ENCODE measurements at regions not wholly inside any gene's neighbourhood (a gene's known extent, or its start where the extent isn't known, plus 50 kb on each side); places are given as distances from the start of the nearest gene placed in this dataset.
"Not testable (repeated sequence)": the region's sequence is repeated elsewhere in the genome, so short reads cannot be mapped to it uniquely, and the experiment has no call there.

- in situ Hi-C loops (cut with MboI; ENCODE audit: low sequenced_read_pairs) = no loop called here
Observed at GRCh38 chr2:176935543-176936102, 277.0 kb upstream of the HNRNPA3 start.

GRCh38 chr2:176936410-176936809 lies 276.2 kb upstream of the HNRNPA3 start:
- in situ Hi-C loops (cut with MboI; ENCODE audit: low sequenced_read_pairs) = no loop called here

- in situ Hi-C loops (cut with MboI; ENCODE audit: low sequenced_read_pairs) = no loop called here
Observed at GRCh38 chr2:176944998-176945397, 267.6 kb upstream of the HNRNPA3 start.

GRCh38 chr2:176947754-176948153 lies 264.8 kb upstream of the HNRNPA3 start:
- in situ Hi-C loops (cut with MboI; ENCODE audit: low sequenced_read_pairs) = no loop called here

GRCh38 chr2:176951218-176951617 lies 261.4 kb upstream of the HNRNPA3 start:
- in situ Hi-C loops (cut with MboI; ENCODE audit: low sequenced_read_pairs) = not testable (repeated sequence)

- in situ Hi-C loops (cut with MboI; ENCODE audit: low sequenced_read_pairs) = no loop called here
Observed at GRCh38 chr2:176956791-176957190, 255.8 kb upstream of the HNRNPA3 start.

GRCh38 chr2:176959614-176960013 lies 253.0 kb upstream of the HNRNPA3 start:
- in situ Hi-C loops (cut with MboI; ENCODE audit: low sequenced_read_pairs) = no loop called here

GRCh38 chr2:176960061-176960460 lies 252.5 kb upstream of the HNRNPA3 start:
- in situ Hi-C loops (cut with MboI; ENCODE audit: low sequenced_read_pairs) = no loop called here

- in situ Hi-C loops (cut with MboI; ENCODE audit: low sequenced_read_pairs) = no loop called here
Observed at GRCh38 chr2:176960736-176961520, 251.7 kb upstream of the HNRNPA3 start.

GRCh38 chr2:176961775-176962619 lies 250.6 kb upstream of the HNRNPA3 start:
- in situ Hi-C loops (cut with MboI; ENCODE audit: low sequenced_read_pairs) = no loop called here

- in situ Hi-C loops (cut with MboI; ENCODE audit: low sequenced_read_pairs) = no loop called here
Observed at GRCh38 chr2:176963568-176964287, 248.9 kb upstream of the HNRNPA3 start.

GRCh38 chr2:176967911-176968450 lies 244.6 kb upstream of the HNRNPA3 start:
- in situ Hi-C loops (cut with MboI; ENCODE audit: low sequenced_read_pairs) = no loop called here

- in situ Hi-C loops (cut with MboI; ENCODE audit: low sequenced_read_pairs) = no loop called here
Observed at GRCh38 chr2:176969642-176970359, 242.8 kb upstream of the HNRNPA3 start.

GRCh38 chr2:176976736-176977685 lies 235.6 kb upstream of the HNRNPA3 start:
- in situ Hi-C loops (cut with MboI; ENCODE audit: low sequenced_read_pairs) = no loop called here

- in situ Hi-C loops (cut with MboI; ENCODE audit: low sequenced_read_pairs) = no loop called here
Observed at GRCh38 chr2:176978921-176979320, 233.7 kb upstream of the HNRNPA3 start.

- in situ Hi-C loops (cut with MboI; ENCODE audit: low sequenced_read_pairs) = no loop called here
Observed at GRCh38 chr2:176979981-176980710, 232.4 kb upstream of the HNRNPA3 start.

GRCh38 chr2:176984987-176985386 lies 227.6 kb upstream of the HNRNPA3 start:
- in situ Hi-C loops (cut with MboI; ENCODE audit: low sequenced_read_pairs) = no loop called here

- in situ Hi-C loops (cut with MboI; ENCODE audit: low sequenced_read_pairs) = no loop called here
Observed at GRCh38 chr2:176985871-176986270, 226.7 kb upstream of the HNRNPA3 start.
